ENCODE measurements at regions not wholly inside any gene's neighbourhood (a gene's known extent, or its start where the extent isn't known, plus 50 kb on each side); places are given as distances from the start of the nearest gene placed in this dataset.

DNA sequence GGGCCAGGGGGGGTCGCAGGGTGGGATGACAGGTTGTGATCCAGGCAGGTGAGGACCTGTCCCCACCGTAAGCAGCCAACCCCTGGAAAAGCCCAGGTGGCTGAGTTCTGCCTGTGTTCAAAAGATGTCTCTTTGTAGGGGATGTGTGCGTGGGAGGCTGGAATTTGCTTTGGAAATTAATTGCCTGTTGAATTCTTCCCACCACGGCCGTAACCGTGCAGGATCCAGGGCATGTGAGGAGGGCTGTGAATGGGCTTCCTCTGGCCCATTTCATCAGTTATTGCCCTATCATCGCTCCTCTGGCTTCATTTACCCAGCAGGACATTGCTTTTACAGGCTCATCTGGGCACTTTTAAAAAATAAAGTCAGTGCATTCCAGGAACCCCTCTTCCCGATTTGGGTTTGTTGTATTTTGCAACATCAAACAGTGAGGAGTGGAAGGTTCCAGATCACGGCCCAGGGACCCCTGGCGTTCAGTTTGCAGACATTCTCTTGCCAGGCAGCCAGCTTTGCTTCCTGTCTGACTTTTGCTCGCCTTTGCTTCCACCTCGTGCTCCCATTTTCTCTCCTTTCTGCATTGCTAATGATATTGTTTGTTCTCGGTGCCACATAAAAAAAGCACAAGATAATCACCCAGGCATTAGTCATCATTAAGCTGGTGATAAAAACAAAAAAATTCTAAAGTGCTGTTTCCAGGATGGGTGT lies 1306.6 kb downstream of the BRD1 start:
- ATAC-seq: no peak
- DNase-seq: no peak
- Histone ChIP-seq H3K36me3 (ENCODE audit: insufficient read depth in 1 of 2, low read depth in 1 of 2) (no peaks in the 10 kb centered on the region), H3K4me1 (no peaks in the 10 kb centered on the region), H3K9me3 (no peaks in the 10 kb centered on the region), H3K4me3 (no peak overlapping the region), H3K27me3 (ENCODE audit: insufficient read depth in 3 of 3, low read length in 2 of 3) (no peaks in the 10 kb centered on the region), H3K27ac (no peak overlapping the region)
- WGBS, 3 donors: 48 to 52% (median 52%) methylated on average over 13 of the region's 13 CpGs
- intact Hi-C loops (cut with DNase I): no loop called here
- TF ChIP-seq, protein P1, sequence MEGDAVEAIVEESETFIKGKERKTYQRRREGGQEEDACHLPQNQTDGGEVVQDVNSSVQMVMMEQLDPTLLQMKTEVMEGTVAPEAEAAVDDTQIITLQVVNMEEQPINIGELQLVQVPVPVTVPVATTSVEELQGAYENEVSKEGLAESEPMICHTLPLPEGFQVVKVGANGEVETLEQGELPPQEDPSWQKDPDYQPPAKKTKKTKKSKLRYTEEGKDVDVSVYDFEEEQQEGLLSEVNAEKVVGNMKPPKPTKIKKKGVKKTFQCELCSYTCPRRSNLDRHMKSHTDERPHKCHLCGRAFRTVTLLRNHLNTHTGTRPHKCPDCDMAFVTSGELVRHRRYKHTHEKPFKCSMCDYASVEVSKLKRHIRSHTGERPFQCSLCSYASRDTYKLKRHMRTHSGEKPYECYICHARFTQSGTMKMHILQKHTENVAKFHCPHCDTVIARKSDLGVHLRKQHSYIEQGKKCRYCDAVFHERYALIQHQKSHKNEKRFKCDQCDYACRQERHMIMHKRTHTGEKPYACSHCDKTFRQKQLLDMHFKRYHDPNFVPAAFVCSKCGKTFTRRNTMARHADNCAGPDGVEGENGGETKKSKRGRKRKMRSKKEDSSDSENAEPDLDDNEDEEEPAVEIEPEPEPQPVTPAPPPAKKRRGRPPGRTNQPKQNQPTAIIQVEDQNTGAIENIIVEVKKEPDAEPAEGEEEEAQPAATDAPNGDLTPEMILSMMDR (IDR thresholded peaks at IDR 0.05): no peak

GRCh38 chr22:48520207-48520606 lies 1307.5 kb downstream of the BRD1 start:
- no peak for ATAC-seq
- Histone ChIP-seq H3K27ac (no peak overlapping the region), H3K9me3 (no peaks in the 10 kb centered on the region), H3K36me3 (ENCODE audit: insufficient read depth in 1 of 2, low read depth in 1 of 2) (no peaks in the 10 kb centered on the region), H3K4me1 (no peaks in the 10 kb centered on the region), H3K4me3 (no peak overlapping the region), H3K27me3 (ENCODE audit: insufficient read depth in 3 of 3, low read length in 2 of 3) (no peaks in the 10 kb centered on the region)
- 87 to 90% (median 90%) methylated on average over 10 of the region's 10 CpGs for WGBS, 3 donors
- intact Hi-C loops (cut with DNase I): no loop called here
- TF ChIP-seq, protein P1 (IDR thresholded peaks at IDR 0.05): no peak
- no peak for DNase-seq

GRCh38 chr22:48517039-48518030 lies 1310.3 kb downstream of the BRD1 start:
- intact Hi-C loops (cut with DNase I): no loop called here
- H3K4me1 ChIP-seq: no peaks in the 10 kb centered on the region
- H3K27me3 ChIP-seq (ENCODE audit: insufficient read depth in 3 of 3, low read length in 2 of 3): no peaks in the 10 kb centered on the region
- no peak for DNase-seq
- peak in 1 of 4 donors; percentile 20 for ATAC-seq
- no peak overlapping the region for H3K27ac ChIP-seq
- TF ChIP-seq, protein P1 (IDR thresholded peaks at IDR 0.05): no peak
- no peak overlapping the region for H3K4me3 ChIP-seq
- no peaks in the 10 kb centered on the region for H3K9me3 ChIP-seq
- WGBS, 3 donors: 66 to 71% (median 68%) methylated on average over 31 to 35 of the region's 35 CpGs
- H3K36me3 ChIP-seq (ENCODE audit: insufficient read depth in 1 of 2, low read depth in 1 of 2): no peaks in the 10 kb centered on the region

GRCh38 chr22:48516571-48516970 lies 1311.1 kb downstream of the BRD1 start:
- H3K27ac ChIP-seq: no peak overlapping the region
- H3K4me3 ChIP-seq: no peak overlapping the region
- no peaks in the 10 kb centered on the region for H3K36me3 ChIP-seq (ENCODE audit: insufficient read depth in 1 of 2, low read depth in 1 of 2)
- TF ChIP-seq, protein P1 (IDR thresholded peaks at IDR 0.05): no peak
- H3K4me1 ChIP-seq: no peaks in the 10 kb centered on the region
- H3K27me3 ChIP-seq (ENCODE audit: insufficient read depth in 3 of 3, low read length in 2 of 3): no peaks in the 10 kb centered on the region
- no peaks in the 10 kb centered on the region for H3K9me3 ChIP-seq
- intact Hi-C loops (cut with DNase I): no loop called here
- 80 to 90% (median 86%) methylated on average over 9 of the region's 9 CpGs for WGBS, 3 donors
- DNase-seq (no peak), ATAC-seq (no peak)

Data from psoas muscle (tissue), 7 donors.